SK-N-MC (cell line): ENCODE measurements at regions not wholly inside any gene's neighbourhood (a gene's known extent, or its start where the extent isn't known, plus 50 kb on each side); places are given as distances from the start of the nearest gene placed in this dataset.

ENCODE experiments used
- DNase-seq: peaks from one replicate; pipeline ENCODE4 v3.0.0-alpha.2; 2011; ENCODE audit warnings: low read depth, low spot score
- H3K27ac ChIP-seq: fragments of 200-600 bp; sonication (generic); 2 replicates; pipeline ENCODE4 v1.5.1; 2016; ENCODE audit warnings: mixed run types
- H3K36me3 ChIP-seq: fragments of 200-600 bp; sonication (generic); 2 replicates; pipeline ENCODE4 v1.6.1; 2017; ENCODE audit warnings: antibody characterized with exemption, low read length, mixed read lengths; ENCODE audit not compliant: insufficient read depth
- H3K4me3 ChIP-seq: fragments of 200-600 bp; sonication (generic); 2 replicates; pipeline ENCODE4 v1.5.1; 2016
- H3K9ac ChIP-seq: fragments of 200-600 bp; sonication (generic); 2 replicates; pipeline ENCODE4 v1.8.0; 2017; ENCODE audit warnings: mixed run types, mixed read lengths; ENCODE audit not compliant: insufficient read length
- H3K9me3 ChIP-seq: fragments of 200-600 bp; sonication (generic); 2 replicates; pipeline ENCODE4 v1.6.1; 2017; ENCODE audit warnings: low read depth, mild to moderate bottlenecking, antibody characterized with exemption, low read length, moderate library complexity, mixed read lengths
- EZH2 ChIP-seq: fragments of 200-600 bp; sonication (generic); IDR thresholded peaks from one replicate; pipeline ENCODE4 v1.6.1; 2017; ENCODE audit warnings: antibody characterized with exemption
- FOXP2 ChIP-seq: optimal IDR thresholded peaks from 2 replicates; pipeline ENCODE3; 2011; ENCODE audit warnings: mild to moderate bottlenecking, moderate library complexity; ENCODE audit not compliant: insufficient read depth; ENCODE audit errors: extremely low read length, control extremely low read depth
- POLR2AphosphoS5 ChIP-seq: IDR thresholded peaks from 2 replicates; pipeline ENCODE4 v1.6.1; 2012; ENCODE audit warnings: mild to moderate bottlenecking, low read depth, low read length, borderline replicate concordance

GRCh38 chr18:71028285-71028762, 739.5 kb downstream of the SOCS6 start:
- Histone ChIP-seq H3K9me3 (no peaks in the 10 kb centered on the region), H3K36me3 (no peaks in the 10 kb centered on the region), H3K27ac (no peak overlapping the region), H3K9ac (no peak overlapping the region), H3K4me3 (no peak overlapping the region)
- DNase-seq = peak; percentile 40
- TF ChIP-seq EZH2 (no peak), FOXP2 (no peak), POLR2AphosphoS5 (no peak)

- no peak overlapping the region for H3K27ac ChIP-seq
- DNase-seq = no peak
- H3K36me3 ChIP-seq = no peaks in the 10 kb centered on the region
- TF ChIP-seq FOXP2 (no peak), EZH2 (no peak), POLR2AphosphoS5 (no peak)
- no peaks in the 10 kb centered on the region for H3K9me3 ChIP-seq
- H3K9ac ChIP-seq = no peak overlapping the region
- H3K4me3 ChIP-seq = no peak overlapping the region
Observed at GRCh38 chr18:71027531-71027930, 738.7 kb downstream of the SOCS6 start.

GRCh38 chr18:71025505-71026225, 736.8 kb downstream of the SOCS6 start:
- H3K27ac ChIP-seq = no peak overlapping the region
- H3K4me3 ChIP-seq = no peak overlapping the region
- H3K9ac ChIP-seq = no peak overlapping the region
- no peak for TF ChIP-seq FOXP2
- no peak for TF ChIP-seq POLR2AphosphoS5
- TF ChIP-seq EZH2 = no peak
- DNase-seq = no peak
- H3K9me3 ChIP-seq = no peaks in the 10 kb centered on the region
- no peaks in the 10 kb centered on the region for H3K36me3 ChIP-seq

- Histone ChIP-seq H3K4me3 (no peak overlapping the region), H3K9ac (no peak overlapping the region), H3K9me3 (no peaks in the 10 kb centered on the region), H3K36me3 (no peaks in the 10 kb centered on the region), H3K27ac (no peak overlapping the region)
- no peak for TF ChIP-seq EZH2
- TF ChIP-seq POLR2AphosphoS5 = no peak
- TF ChIP-seq FOXP2 = no peak
- no peak for DNase-seq
Observed at GRCh38 chr18:71022389-71022788, 733.5 kb downstream of the SOCS6 start.

GRCh38 chr18:71021030-71021362, 732.2 kb downstream of the SOCS6 start:
- TF ChIP-seq EZH2 (no peak), FOXP2 (no peak), POLR2AphosphoS5 (no peak)
- H3K9me3 ChIP-seq = no peaks in the 10 kb centered on the region
- no peak for DNase-seq
- no peaks in the 10 kb centered on the region for H3K36me3 ChIP-seq
- no peak overlapping the region for H3K27ac ChIP-seq
- no peak overlapping the region for H3K9ac ChIP-seq
- H3K4me3 ChIP-seq = no peak overlapping the region

GRCh38 chr18:71020342-71021029, 731.6 kb downstream of the SOCS6 start:
- DNase-seq = no peak
- TF ChIP-seq EZH2 (no peak), FOXP2 (no peak), POLR2AphosphoS5 (no peak)

GRCh38 chr18:71018816-71019215, 730.0 kb downstream of the SOCS6 start:
- H3K36me3 ChIP-seq = no peaks in the 10 kb centered on the region
- no peak for DNase-seq
- no peaks in the 10 kb centered on the region for H3K9me3 ChIP-seq
- no peak overlapping the region for H3K27ac ChIP-seq
- no peak overlapping the region for H3K9ac ChIP-seq
- no peak overlapping the region for H3K4me3 ChIP-seq
- TF ChIP-seq FOXP2 (no peak), EZH2 (no peak), POLR2AphosphoS5 (no peak)

More at GRCh38 chr18:71020342-71021029, 731.6 kb downstream of the SOCS6 start:
- Histone ChIP-seq H3K9ac (no peak overlapping the region), H3K27ac (no peak overlapping the region), H3K36me3 (no peaks in the 10 kb centered on the region), H3K4me3 (no peak overlapping the region), H3K9me3 (no peaks in the 10 kb centered on the region)

- H3K36me3 ChIP-seq = no peaks in the 10 kb centered on the region
- H3K9ac ChIP-seq = no peak overlapping the region
- H3K27ac ChIP-seq = no peak overlapping the region
- H3K4me3 ChIP-seq = no peak overlapping the region
- no peak for DNase-seq
- no peaks in the 10 kb centered on the region for H3K9me3 ChIP-seq
- TF ChIP-seq FOXP2 = no peak
Observed at GRCh38 chr18:71012789-71013188, 723.9 kb downstream of the SOCS6 start.

GRCh38 chr18:71011389-71011788, 722.5 kb downstream of the SOCS6 start:
- no peak overlapping the region for H3K4me3 ChIP-seq
- no peak for TF ChIP-seq POLR2AphosphoS5
- no peak for TF ChIP-seq EZH2
- no peak for TF ChIP-seq FOXP2
- H3K9ac ChIP-seq = no peak overlapping the region
- no peak overlapping the region for H3K27ac ChIP-seq
- no peaks in the 10 kb centered on the region for H3K9me3 ChIP-seq
- no peak for DNase-seq
- H3K36me3 ChIP-seq = no peaks in the 10 kb centered on the region
